HG02798 (cell line): ENCODE measurements at regions not wholly inside any gene's neighbourhood (a gene's known extent, or its start where the extent isn't known, plus 50 kb on each side); places are given as distances from the start of the nearest gene placed in this dataset.

Experiments used
- ATAC-seq: cut with Tn5 transposase; IDR thresholded peaks from one replicate; pipeline ENCODE4 v1.9.1; 2021; ENCODE audit warnings: mild to moderate bottlenecking; ENCODE audit not compliant: unreplicated experiment, poor library complexity

GRCh38 chr5:114208120-114208519, 153.8 kb upstream of the KCNN2 start:
- ATAC-seq, result no peak

- ATAC-seq, result no peak
Observed at GRCh38 chr5:114208588-114208987, 153.3 kb upstream of the KCNN2 start.

- ATAC-seq, result no peak
Observed at GRCh38 chr5:114210662-114211061, 151.2 kb upstream of the KCNN2 start.

GRCh38 chr5:114221807-114222206, 140.1 kb upstream of the KCNN2 start:
- ATAC-seq, result no peak

- ATAC-seq, result no peak
Observed at GRCh38 chr5:114223866-114224265, 138.0 kb upstream of the KCNN2 start.

GRCh38 chr5:114237766-114238165, 124.1 kb upstream of the KCNN2 start:
- no peak for ATAC-seq

DNA sequence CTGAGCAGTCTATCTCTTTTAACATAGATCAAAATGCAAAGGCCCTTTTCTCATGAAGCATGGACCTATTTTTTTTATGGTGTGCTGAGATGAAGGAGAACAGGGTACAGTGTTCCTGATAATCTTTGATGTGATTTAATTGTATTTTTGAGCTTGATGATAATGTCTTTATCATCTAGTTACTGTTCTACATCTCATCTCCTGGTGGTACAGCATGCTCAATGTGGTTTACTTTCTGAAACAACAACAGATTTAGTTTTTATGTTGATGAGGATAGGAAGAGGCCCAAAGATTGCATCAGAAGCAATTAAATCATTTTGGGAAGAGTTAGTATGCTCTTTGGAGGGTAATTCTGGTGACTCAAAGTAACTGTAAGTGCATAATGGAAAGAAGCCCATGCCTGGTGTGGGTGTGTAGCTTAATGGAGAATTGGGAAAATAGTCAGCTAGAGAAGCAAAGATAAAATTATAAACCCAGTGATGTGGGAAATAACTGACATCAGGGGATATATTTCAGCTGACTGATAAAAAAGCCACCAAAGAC, 123.0 kb upstream of the KCNN2 start:
- no peak for ATAC-seq

DNA sequence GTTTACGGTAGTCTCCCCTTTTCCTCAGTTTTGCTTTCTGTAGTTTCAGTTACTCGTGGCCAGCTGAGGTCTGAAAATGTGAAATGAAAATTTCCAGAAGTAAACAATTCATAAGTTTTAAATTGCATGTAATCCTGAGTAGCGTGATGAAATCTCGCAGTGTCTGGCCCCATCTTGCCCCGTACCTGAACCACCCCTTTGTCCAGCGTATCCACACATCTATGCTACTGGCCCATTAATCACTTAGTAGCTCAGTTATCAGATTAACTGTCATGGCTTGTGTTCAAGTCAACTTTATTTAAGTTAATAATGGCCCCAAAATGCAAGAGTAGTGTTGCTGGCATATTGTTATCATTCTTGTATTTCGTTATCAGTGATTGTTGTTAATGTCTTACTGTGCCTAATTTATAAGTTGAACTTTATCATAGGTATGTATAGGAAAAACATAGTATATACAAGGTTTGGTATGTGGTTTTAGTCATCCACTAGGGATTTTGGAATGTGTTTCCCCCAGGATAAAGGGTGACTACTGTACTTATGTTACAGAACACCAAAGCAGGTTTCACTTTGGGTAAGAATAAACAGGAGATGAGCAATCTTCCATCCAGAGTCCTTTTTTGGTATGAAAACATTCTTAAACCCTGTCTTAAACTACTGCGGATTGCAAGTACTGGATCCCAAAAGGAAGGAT, 118.4 kb upstream of the KCNN2 start:
- ATAC-seq, result no peak

GRCh38 chr5:114243972-114244317, 117.9 kb upstream of the KCNN2 start:
- no peak for ATAC-seq

DNA sequence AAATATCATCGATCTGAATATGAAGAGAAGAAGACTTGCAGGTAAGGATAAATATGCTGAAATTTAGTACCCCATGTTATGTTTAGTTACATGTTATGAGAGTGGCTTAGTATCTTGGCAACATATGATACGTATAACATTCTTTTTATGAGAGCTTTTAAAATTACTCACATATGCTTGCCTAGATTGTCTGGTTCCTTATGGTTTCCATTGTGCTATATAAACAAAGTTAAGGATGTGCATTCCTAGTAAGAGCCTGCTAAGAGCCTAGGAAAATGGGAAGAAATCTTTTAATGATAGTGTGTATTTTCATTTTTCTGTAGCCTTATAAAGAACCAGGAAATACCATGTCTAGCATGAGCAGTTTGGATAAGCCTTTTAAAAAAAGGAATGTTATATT, 112.0 kb upstream of the KCNN2 start:
- no peak for ATAC-seq

DNA sequence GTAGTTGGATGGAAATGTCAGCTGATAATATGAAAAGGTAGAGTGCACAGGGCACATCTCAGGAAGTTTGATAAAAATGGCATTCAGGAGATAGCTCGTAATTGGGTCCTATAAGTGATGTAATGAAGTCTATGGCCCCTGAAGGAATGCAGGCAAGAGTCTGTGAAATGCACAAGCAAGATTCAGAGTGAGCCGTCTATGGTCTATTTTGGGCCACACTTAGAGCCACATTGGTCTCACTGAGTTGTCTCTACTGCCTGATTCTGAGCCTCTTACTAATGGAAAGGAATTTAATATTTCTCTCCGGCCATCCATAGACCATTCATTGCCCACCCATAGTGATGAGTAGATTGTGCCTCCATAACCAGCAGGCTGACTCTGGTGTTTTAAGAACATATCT, 111.3 kb upstream of the KCNN2 start:
- ATAC-seq, result no peak

GRCh38 chr5:114252226-114252625, 109.6 kb upstream of the KCNN2 start:
- ATAC-seq, result no peak

GRCh38 chr5:114255260-114255659, 106.6 kb upstream of the KCNN2 start:
- no peak for ATAC-seq

DNA sequence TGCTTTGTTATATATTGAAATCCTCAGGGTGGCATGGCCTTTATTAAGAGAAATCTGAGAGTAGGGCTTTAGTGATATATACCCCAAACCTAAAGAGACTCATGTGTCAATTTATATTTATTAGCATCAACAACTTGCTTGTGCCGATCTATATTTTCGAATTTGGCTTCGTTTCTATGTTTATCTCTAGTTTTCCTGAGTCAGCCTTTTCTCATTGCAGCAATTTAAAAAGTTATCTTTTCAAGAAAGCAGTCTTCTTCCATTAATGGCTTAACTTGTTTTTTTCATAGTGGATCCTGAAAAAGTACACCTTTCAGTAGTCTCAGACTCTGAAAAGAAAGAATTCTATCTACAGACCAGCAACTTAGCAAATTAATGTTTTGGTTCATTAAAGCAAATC, 99.9 kb upstream of the KCNN2 start:
- ATAC-seq, result no peak

- no peak for ATAC-seq
Observed at GRCh38 chr5:114265432-114266060, 96.3 kb upstream of the KCNN2 start.

GRCh38 chr5:114266374-114266773, 95.5 kb upstream of the KCNN2 start:
- no peak for ATAC-seq

DNA sequence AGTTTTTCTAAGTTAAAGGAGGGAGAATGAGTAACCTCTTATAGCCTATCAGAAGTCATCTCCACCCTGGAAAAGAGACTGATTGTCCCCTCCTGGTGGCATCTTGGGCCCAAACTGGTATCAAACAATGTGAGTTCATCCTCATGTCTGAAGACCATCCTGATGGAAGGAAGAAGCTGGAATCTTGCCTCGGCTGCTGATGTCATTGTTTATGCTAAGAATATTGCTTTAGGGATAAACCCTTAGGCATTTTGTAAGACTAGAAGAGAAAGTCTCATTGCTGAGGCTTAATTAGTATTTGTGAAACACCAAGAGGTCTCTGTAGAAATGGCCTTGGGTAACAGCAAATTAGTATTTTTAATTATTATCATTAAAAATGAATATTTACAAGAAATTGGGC, 65.7 kb upstream of the KCNN2 start:
- ATAC-seq, result no peak

- no peak for ATAC-seq
Observed at GRCh38 chr5:114297915-114298314, 64.0 kb upstream of the KCNN2 start.

- no peak for ATAC-seq
Observed at GRCh38 chr5:114305402-114306207, 56.3 kb upstream of the KCNN2 start.

DNA sequence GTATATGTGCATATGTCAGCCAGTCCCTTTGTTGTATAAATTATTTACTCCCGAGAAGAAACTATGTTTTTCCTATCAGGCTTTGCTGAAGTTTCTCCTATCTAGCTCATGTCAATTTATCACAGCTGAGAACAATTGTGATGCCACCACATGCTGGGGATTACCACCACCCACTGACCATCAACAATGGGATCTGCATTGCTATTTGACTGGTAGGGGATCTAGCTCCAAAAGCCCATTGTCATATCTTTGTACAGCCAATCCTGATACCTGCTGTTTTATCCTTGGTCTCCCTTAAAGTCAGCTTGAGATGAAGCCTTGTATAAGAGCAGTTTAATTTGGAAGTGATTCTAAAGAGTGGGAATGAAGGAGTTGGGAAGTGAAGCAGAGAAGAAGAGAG, 53.9 kb upstream of the KCNN2 start:
- ATAC-seq, result no peak

GRCh38 chr5:114308508-114308907, 53.4 kb upstream of the KCNN2 start:
- no peak for ATAC-seq
